Progenitor cell of endocrine pancreas (in vitro differentiated cells): ENCODE measurements at regions not wholly inside any gene's neighbourhood (a gene's known extent, or its start where the extent isn't known, plus 50 kb on each side); places are given as distances from the start of the nearest gene placed in this dataset.

Experiments
- DNase-seq: peaks from one replicate; pipeline ENCODE4 v3.0.0; 2021; ENCODE audit warnings: low spot score; ENCODE audit not compliant: unreplicated experiment
- H3K27ac Mint-ChIP-seq: 2 replicates; pipeline ENCODE4 v1.8.0; 2021; ENCODE audit warnings: mild to moderate bottlenecking, moderate library complexity, mixed read lengths
- H3K27me3 Mint-ChIP-seq: 2 replicates; pipeline ENCODE4 v1.8.0; 2021; ENCODE audit warnings: mixed read lengths
- H3K36me3 Mint-ChIP-seq: 2 replicates; pipeline ENCODE4 v1.8.0; 2022; ENCODE audit warnings: mixed read lengths; ENCODE audit not compliant: insufficient read depth
- H3K4me1 Mint-ChIP-seq: 2 replicates; pipeline ENCODE4 v1.8.0; 2021; ENCODE audit warnings: low read depth, mixed read lengths
- H3K4me3 Mint-ChIP-seq: 2 replicates; pipeline ENCODE4 v1.8.0; 2021; ENCODE audit warnings: low read depth, mild to moderate bottlenecking, moderate library complexity, mixed read lengths
- H3K9me3 Mint-ChIP-seq: 2 replicates; pipeline ENCODE4 v1.8.0; 2021; ENCODE audit warnings: low read depth, mixed read lengths
- CTCF ChIP-seq: fragments of 200-600 bp; sonication (generic); IDR thresholded peaks from one replicate; pipeline ENCODE4 v1.5.0; 2021; ENCODE audit warnings: antibody characterized with exemption, mild to moderate bottlenecking; ENCODE audit not compliant: unreplicated experiment

- Mint-ChIP-seq H3K27me3 (no peaks in the 10 kb centered on the region), H3K9me3 (peaks cover 14% of the 10 kb centered on the region), H3K36me3 (peaks cover under 1% of the 10 kb centered on the region), H3K4me3 (no peak overlapping the region), H3K27ac (no peak overlapping the region), H3K4me1 (no peaks in the 10 kb centered on the region)
- TF ChIP-seq CTCF: no peak
- no peak for DNase-seq
Observed at GRCh38 chr1:96865731-96866685, 144.4 kb downstream of the PTBP2 start.

GRCh38 chr1:96872757-96873156 is 151.2 kb downstream of the PTBP2 start:
- Mint-ChIP-seq H3K27me3 (no peaks in the 10 kb centered on the region), H3K27ac (no peak overlapping the region), H3K36me3 (no peaks in the 10 kb centered on the region), H3K4me3 (no peak overlapping the region), H3K4me1 (no peaks in the 10 kb centered on the region), H3K9me3 (peaks cover 22% of the 10 kb centered on the region)
- no peak for TF ChIP-seq CTCF
- DNase-seq: no peak

- TF ChIP-seq CTCF: no peak
- H3K27ac Mint-ChIP-seq: no peak overlapping the region
- DNase-seq: no peak
- H3K4me1 Mint-ChIP-seq: no peaks in the 10 kb centered on the region
- peaks cover 3% of the 10 kb centered on the region for H3K9me3 Mint-ChIP-seq
- no peaks in the 10 kb centered on the region for H3K27me3 Mint-ChIP-seq
- H3K36me3 Mint-ChIP-seq: no peaks in the 10 kb centered on the region
- H3K4me3 Mint-ChIP-seq: no peak overlapping the region
Observed at GRCh38 chr1:96878640-96879039, 157.1 kb downstream of the PTBP2 start.

- H3K27me3 Mint-ChIP-seq: no peaks in the 10 kb centered on the region
- H3K4me1 Mint-ChIP-seq: no peaks in the 10 kb centered on the region
- H3K9me3 Mint-ChIP-seq: peaks cover 3% of the 10 kb centered on the region
- TF ChIP-seq CTCF: no peak
- no peaks in the 10 kb centered on the region for H3K36me3 Mint-ChIP-seq
- H3K27ac Mint-ChIP-seq: no peak overlapping the region
- no peak overlapping the region for H3K4me3 Mint-ChIP-seq
- no peak for DNase-seq
Observed at GRCh38 chr1:96880626-96881025, 159.0 kb downstream of the PTBP2 start.

GRCh38 chr1:96882096-96882495 is 160.5 kb downstream of the PTBP2 start:
- Mint-ChIP-seq H3K27me3 (no peaks in the 10 kb centered on the region), H3K9me3 (peaks cover 3% of the 10 kb centered on the region), H3K27ac (no peak overlapping the region), H3K4me1 (no peaks in the 10 kb centered on the region), H3K4me3 (no peak overlapping the region), H3K36me3 (no peaks in the 10 kb centered on the region)
- DNase-seq: no peak
- TF ChIP-seq CTCF: no peak
